Natural killer cell (primary cell): ENCODE measurements at regions not wholly inside any gene's neighbourhood (a gene's known extent, or its start where the extent isn't known, plus 50 kb on each side); places are given as distances from the start of the nearest gene placed in this dataset.

Source experiments
- ATAC-seq, 3 donors: fragments of 150-1000 bp in 2 of 3; fragments of 200-7000 bp in 1 of 3; cut with Tn5 transposase; 1 replicate in 1 of 3; 2 replicates in 2 of 3; pipeline ENCODE4 v1.10.0; 2021; ENCODE audit warnings: mild to moderate bottlenecking in 2 of 3, moderate library complexity in 2 of 3
- DNase-seq, 2 donors: peaks; one replicate each; pipeline versions ENCODE4 v3.0.0 to v3.0.0-alpha.2; 2013 to 2021; ENCODE audit warnings: mixed read lengths in 1 of 2
- H3K27ac ChIP-seq: one replicate; pipeline ENCODE4 v1.5.1; 2013; ENCODE audit warnings: mild to moderate bottlenecking, low read length
- H3K27me3 ChIP-seq: one replicate; pipeline ENCODE4 v1.6.1; 2013; ENCODE audit warnings: low read length; ENCODE audit not compliant: control insufficient read depth, insufficient read depth
- H3K36me3 ChIP-seq: one replicate; pipeline ENCODE4 v1.6.1; 2013; ENCODE audit warnings: low read length; ENCODE audit not compliant: control insufficient read depth, insufficient read depth
- H3K4me1 ChIP-seq: one replicate; pipeline ENCODE4 v1.6.1; 2013; ENCODE audit warnings: low read length; ENCODE audit not compliant: control insufficient read depth, insufficient read depth
- H3K4me3 ChIP-seq: one replicate; pipeline ENCODE4 v1.5.1; 2013; ENCODE audit warnings: low read length
- H3K9me3 ChIP-seq: one replicate; pipeline ENCODE4 v1.6.1; 2013; ENCODE audit warnings: low read length; ENCODE audit not compliant: control insufficient read depth, insufficient read depth
- H3K27ac Mint-ChIP-seq, 2 donors: one replicate each; pipeline ENCODE4 v1.8.0; 2022; ENCODE audit warnings: mild to moderate bottlenecking in 2 of 2, mixed read lengths in 2 of 2, moderate library complexity in 1 of 2
- H3K27me3 Mint-ChIP-seq, 2 donors: one replicate each; pipeline ENCODE4 v1.8.0; 2022; ENCODE audit warnings: low read depth in 2 of 2, mixed read lengths in 2 of 2
- H3K36me3 Mint-ChIP-seq: one replicate; pipeline ENCODE4 v1.8.0; 2022; ENCODE audit warnings: mixed read lengths
- H3K4me1 Mint-ChIP-seq, 2 donors: one replicate each; pipeline ENCODE4 v1.8.0; 2022; ENCODE audit warnings: mixed read lengths in 2 of 2
- H3K4me3 Mint-ChIP-seq: one replicate; pipeline ENCODE4 v1.8.0; 2022; ENCODE audit warnings: mild to moderate bottlenecking, moderate library complexity, mixed read lengths
- H3K9me3 Mint-ChIP-seq, 2 donors: one replicate each; pipeline ENCODE4 v1.8.0; 2022; ENCODE audit warnings: mixed read lengths in 2 of 2
- WGBS: methylation state at CpG from one replicate; pipeline ENCODE4 v1.1.7; 2013; ENCODE audit warnings: missing lambda C conversion rate; ENCODE audit not compliant: insufficient coverage; 5-methylcytosine and 5-hydroxymethylcytosine counted together
- intact Hi-C: fragments of 100-400 bp; cut with micrococcal nuclease; formaldehyde crosslinking; loops from one replicate; pipeline ENCODE4 v1.14.2; 2022
- TF ChIP-seq, protein P1 (sequence below): fragments of 200-600 bp; IDR thresholded peaks from one replicate; pipeline ENCODE4 v1.8.0; 2022; ENCODE audit warnings: antibody characterized with exemption

DNA sequence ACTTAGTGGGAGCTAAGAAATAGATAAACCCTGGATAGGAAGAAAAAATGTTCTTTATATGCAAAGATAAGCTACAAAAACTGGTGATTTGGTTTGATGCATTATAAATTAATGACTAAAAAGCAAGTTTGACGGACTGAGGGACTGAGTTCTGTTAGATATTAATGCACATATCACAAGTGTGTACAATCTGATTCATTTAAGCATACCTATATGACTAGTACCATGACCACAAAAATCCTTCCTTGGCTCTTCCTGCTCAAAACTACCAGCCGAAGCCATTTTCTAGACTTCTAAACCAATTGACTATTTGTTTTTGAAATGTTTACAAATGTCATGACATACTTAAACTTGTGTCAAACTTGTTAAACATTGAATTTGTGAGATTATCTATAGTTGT is 374.5 kb upstream of the MON1B start:
- 50% methylated on average over 1 of the region's 2 CpGs for WGBS
- Histone ChIP-seq H3K27ac (no peak overlapping the region), H3K36me3 (no peaks in the 10 kb centered on the region), H3K9me3 (peaks cover 2% of the 10 kb centered on the region), H3K4me1 (no peaks in the 10 kb centered on the region), H3K27me3 (no peaks in the 10 kb centered on the region), H3K4me3 (no peak overlapping the region)
- TF ChIP-seq, protein P1, sequence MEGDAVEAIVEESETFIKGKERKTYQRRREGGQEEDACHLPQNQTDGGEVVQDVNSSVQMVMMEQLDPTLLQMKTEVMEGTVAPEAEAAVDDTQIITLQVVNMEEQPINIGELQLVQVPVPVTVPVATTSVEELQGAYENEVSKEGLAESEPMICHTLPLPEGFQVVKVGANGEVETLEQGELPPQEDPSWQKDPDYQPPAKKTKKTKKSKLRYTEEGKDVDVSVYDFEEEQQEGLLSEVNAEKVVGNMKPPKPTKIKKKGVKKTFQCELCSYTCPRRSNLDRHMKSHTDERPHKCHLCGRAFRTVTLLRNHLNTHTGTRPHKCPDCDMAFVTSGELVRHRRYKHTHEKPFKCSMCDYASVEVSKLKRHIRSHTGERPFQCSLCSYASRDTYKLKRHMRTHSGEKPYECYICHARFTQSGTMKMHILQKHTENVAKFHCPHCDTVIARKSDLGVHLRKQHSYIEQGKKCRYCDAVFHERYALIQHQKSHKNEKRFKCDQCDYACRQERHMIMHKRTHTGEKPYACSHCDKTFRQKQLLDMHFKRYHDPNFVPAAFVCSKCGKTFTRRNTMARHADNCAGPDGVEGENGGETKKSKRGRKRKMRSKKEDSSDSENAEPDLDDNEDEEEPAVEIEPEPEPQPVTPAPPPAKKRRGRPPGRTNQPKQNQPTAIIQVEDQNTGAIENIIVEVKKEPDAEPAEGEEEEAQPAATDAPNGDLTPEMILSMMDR: no peak
- H3K4me1 Mint-ChIP-seq: no peaks in the 10 kb centered on the region
- H3K27me3 Mint-ChIP-seq: no peaks in the 10 kb centered on the region
- H3K36me3 Mint-ChIP-seq: peaks cover 15% of the 10 kb centered on the region
- no peak overlapping the region for H3K27ac Mint-ChIP-seq
- H3K9me3 Mint-ChIP-seq: peaks cover 10 to 12% of the 10 kb centered on the region in 2 donors
- intact Hi-C loops: no loop called here
- DNase-seq (no peak), ATAC-seq (no peak)
- H3K4me3 Mint-ChIP-seq: no peak overlapping the region

GRCh38 chr16:76818606-76819181 is 372.3 kb upstream of the MON1B start:
- H3K9me3 Mint-ChIP-seq: peaks cover 8 to 12% of the 10 kb centered on the region in 2 donors
- no peaks in the 10 kb centered on the region for H3K36me3 ChIP-seq
- no peaks in the 10 kb centered on the region for H3K27me3 ChIP-seq
- 53% methylated on average over 2 of the region's 3 CpGs for WGBS
- H3K27me3 Mint-ChIP-seq: no peaks in the 10 kb centered on the region
- TF ChIP-seq, protein P1: no peak
- intact Hi-C loops: no loop called here
- no peak overlapping the region for H3K27ac ChIP-seq
- no peak overlapping the region for H3K4me3 ChIP-seq
- no peak overlapping the region for H3K27ac Mint-ChIP-seq
- no peaks in the 10 kb centered on the region for H3K4me1 Mint-ChIP-seq
- no peak overlapping the region for H3K4me3 Mint-ChIP-seq
- peaks cover 2% of the 10 kb centered on the region for H3K9me3 ChIP-seq
- no peaks in the 10 kb centered on the region for H3K4me1 ChIP-seq
- DNase-seq (no peak), ATAC-seq (no peak)
- peaks cover 5% of the 10 kb centered on the region for H3K36me3 Mint-ChIP-seq

GRCh38 chr16:76819226-76819916 is 371.6 kb upstream of the MON1B start:
- DNase-seq: no peak
- Mint-ChIP-seq H3K4me3 (no peak overlapping the region), H3K36me3 (peaks cover 5% of the 10 kb centered on the region), H3K27ac (no peak overlapping the region), H3K27me3 (no peaks in the 10 kb centered on the region), H3K4me1 (no peaks in the 10 kb centered on the region), H3K9me3 (peaks cover 6 to 8% of the 10 kb centered on the region in 2 donors)
- no peak overlapping the region for H3K27ac ChIP-seq
- no peaks in the 10 kb centered on the region for H3K27me3 ChIP-seq
- H3K4me3 ChIP-seq: no peak overlapping the region
- intact Hi-C loops: no loop called here
- H3K4me1 ChIP-seq: no peaks in the 10 kb centered on the region
- 78% methylated on average over 7 of the region's 8 CpGs for WGBS
- ATAC-seq: no peak
- no peaks in the 10 kb centered on the region for H3K36me3 ChIP-seq
- TF ChIP-seq, protein P1: no peak
- peaks cover 2% of the 10 kb centered on the region for H3K9me3 ChIP-seq

- Mint-ChIP-seq H3K27ac (no peak overlapping the region), H3K4me1 (no peaks in the 10 kb centered on the region), H3K4me3 (no peak overlapping the region), H3K9me3 (peaks cover 4 to 10% of the 10 kb centered on the region in 2 donors), H3K27me3 (no peaks in the 10 kb centered on the region), H3K36me3 (no peaks in the 10 kb centered on the region)
- Histone ChIP-seq H3K36me3 (no peaks in the 10 kb centered on the region), H3K4me1 (no peaks in the 10 kb centered on the region), H3K27ac (no peak overlapping the region), H3K4me3 (no peak overlapping the region), H3K27me3 (no peaks in the 10 kb centered on the region), H3K9me3 (peaks cover 2% of the 10 kb centered on the region)
- ATAC-seq: no peak
- DNase-seq: no peak
- no CpG with 5 or more reads among the region's 1 CpG for WGBS
- TF ChIP-seq, protein P1: no peak
- intact Hi-C loops: no loop called here
Measured at GRCh38 chr16:76824221-76824620, 366.8 kb upstream of the MON1B start.
